NCI-H2081 treated with DMSO at 0.1 percent for 48 hours (cell line): ENCODE measurements at regions not wholly inside any gene's neighbourhood (a gene's known extent, or its start where the extent isn't known, plus 50 kb on each side); places are given as distances from the start of the nearest gene placed in this dataset.

Source experiments
- DNase-seq: peaks from one replicate; lab custom pipeline; 2025; lab: John Stamatoyannopoulos, UW

DNA sequence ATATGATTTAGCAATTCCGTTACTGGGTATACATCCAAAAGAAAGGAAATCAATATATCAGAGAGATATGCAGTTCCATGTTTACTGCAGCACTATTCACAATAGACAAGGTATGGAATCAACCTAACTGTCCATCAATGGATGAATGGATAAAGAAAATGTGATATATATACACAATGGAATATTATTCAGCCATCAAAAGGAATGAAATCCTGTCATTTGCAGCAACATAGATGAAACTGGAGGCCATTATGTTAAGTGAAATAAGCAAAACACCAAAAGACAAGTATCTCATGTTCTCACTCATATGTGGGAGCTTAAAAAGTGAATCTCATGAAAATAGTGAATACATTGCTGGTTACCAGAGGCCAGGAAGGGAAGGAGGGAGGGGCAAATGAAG is 390.8 kb downstream of the ZFHX3 start:
- DNase-seq: no peak

DNA sequence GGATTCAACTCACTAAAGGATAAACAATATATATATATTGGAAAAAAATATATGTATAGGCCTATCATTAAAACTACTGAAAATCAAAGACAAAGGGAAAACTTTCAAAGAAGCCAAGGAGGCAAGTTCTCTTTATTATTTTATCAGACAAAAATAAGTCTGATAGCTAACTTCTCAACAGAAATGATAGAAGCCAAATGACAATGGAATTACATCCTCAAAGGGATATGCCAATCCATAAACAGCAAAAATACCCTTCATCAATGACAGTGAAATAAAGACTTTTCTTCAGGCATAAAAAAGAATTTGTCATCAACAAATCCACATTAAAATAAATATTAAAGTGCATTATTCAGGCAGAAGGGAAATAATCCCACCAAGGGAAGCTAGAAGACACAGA is 393.4 kb downstream of the ZFHX3 start:
- no peak for DNase-seq

DNA sequence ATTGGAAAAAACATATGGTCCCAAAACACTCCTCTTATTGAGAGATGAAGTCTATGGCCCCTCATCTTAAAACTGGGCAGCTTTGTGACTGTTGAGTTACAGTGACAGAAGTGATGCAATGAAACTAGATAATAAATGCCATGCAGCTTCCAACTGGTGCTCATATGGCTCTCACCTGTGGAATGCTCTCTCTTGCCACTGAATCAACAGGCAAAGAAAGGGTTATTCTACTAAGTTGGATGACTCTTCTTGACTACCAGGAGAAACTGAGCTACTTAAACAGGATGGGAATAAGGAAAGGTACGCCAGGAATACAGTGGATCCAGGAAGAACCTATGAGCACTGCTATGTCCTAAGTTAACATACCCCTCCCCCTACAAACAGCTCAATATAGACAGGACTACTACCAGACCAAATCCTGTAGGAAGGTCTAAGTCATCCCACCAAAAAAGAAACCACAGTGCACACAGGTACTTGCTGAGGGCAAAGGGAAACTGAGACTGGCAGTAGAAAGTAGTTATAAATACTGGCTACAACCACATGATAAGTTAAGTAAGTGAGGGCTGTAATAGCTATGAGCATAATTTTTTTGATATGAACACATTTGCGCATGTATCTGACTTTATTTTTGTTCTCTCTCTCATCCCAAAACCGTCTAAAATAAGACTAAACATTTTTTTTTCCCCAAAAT is 398.5 kb downstream of the ZFHX3 start:
- no peak for DNase-seq

GRCh38 chr16:72646615-72647014 is 401.3 kb downstream of the ZFHX3 start:
- DNase-seq: no peak

DNA sequence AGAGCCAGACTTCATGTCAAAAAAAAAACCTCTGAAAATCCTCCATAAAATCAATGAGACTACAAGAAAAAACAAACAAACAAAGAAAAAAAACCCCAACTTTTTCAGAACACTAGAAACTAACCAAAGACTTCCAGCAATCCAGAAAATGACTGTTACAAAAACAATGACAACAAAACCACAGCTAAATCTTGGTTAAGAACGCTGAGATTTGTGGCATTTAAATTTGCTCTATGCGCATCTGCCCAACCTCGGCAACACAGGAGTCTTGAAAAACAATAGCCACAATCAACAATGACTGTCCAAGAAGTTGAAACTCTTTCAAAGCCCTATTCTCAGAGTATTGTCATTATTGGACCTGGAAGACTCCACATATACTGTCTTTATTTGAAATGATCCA is 402.4 kb downstream of the ZFHX3 start:
- no peak for DNase-seq

GRCh38 chr16:72644911-72645310 is 403.0 kb downstream of the ZFHX3 start:
- DNase-seq: no peak

DNA sequence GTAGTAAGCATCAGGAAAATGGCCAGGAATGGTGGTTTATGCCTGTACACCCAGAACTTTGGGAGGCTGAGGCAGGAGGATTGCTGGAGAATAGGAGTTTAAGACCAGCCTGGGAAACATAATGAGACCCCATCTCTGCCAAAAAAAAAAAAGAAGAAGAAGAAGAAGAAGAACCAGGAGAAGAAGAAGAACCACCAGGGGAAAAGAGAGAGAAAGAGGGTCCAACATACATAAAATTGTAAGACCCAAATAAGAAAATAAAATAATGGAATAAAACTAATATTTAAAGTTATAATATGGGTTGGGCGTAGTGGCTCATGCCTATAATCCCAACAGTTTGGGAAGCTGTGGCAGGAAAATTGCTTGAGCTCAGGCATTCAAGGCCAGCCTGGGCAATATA is 408.4 kb downstream of the ZFHX3 start:
- no peak for DNase-seq

DNA sequence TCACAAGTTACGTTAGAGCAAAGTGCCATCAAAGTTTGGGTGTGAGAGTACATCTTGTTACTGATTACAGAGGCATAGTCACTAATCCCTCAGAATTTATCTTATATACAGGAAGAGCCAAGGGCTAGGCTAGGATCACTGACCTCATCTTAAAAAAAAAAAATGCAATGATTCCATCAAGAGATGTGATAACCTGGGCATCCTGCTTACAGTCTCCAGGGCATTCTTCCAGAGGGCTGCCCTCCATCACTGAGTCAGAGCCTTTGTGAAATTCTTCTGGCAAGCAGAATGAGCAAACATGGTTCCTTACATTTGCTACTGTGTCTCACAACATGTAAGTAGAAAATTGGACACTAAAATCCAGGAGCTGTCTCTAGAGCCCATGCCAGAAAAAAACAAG is 410.6 kb downstream of the ZFHX3 start:
- DNase-seq: no peak

- DNase-seq: no peak
Observed at GRCh38 chr16:72635694-72636093, 412.2 kb downstream of the ZFHX3 start.

- DNase-seq: no peak
Observed at GRCh38 chr16:72635104-72635503, 412.8 kb downstream of the ZFHX3 start.

DNA sequence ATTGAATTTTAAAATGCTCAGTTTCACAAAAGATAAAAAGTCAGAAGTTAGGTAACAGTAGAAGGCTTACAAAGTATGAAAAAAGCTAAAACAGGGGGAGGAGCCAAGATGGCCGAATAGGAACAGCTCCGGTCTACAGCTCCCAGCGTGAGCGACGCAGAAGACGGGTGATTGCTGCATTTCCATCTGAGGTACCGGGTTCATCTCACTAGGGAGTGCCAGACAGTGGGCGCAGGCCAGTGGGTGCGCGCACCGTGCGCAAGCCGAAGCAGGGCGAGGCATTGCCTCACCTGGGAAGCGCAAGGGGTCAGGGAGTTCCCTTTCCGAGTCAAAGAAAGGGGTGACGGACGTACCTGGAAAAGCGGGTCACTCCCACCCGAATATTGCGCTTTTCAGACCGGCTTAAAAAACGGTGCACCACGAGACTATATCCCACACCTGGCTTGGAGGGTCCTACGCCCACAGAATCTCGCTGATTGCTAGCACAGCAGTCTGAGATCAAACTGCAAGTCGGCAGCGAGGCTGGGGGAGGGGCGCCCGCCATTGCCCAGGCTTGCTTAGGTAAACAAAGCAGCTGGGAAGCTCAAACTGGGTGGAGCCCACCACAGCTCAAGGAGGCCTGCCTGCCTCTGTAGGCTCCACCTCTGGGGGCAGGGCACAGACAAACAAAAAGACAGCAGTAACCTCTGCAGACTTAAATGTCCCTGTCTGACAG is 420.6 kb downstream of the ZFHX3 start:
- peak; percentile 1 for DNase-seq

DNA sequence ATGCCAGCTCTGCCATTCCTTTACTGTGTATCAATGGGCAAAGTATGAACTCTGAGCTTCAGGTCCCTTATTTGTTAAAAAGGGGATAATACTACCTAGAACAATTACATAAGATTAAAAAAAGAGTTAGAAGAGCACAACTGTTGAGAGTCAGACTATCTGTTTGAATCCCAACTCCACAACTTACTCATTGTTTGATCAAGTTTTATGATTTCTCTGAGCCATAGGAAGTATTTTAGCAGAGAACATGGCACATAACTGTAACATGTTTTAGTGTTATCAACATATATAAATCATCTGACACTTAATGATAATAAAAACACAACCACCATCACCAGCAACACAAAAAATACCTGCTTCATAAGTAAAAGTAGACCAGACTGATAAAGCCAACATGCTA is 421.3 kb downstream of the ZFHX3 start:
- no peak for DNase-seq

GRCh38 chr16:72621651-72622050 is 426.3 kb downstream of the ZFHX3 start:
- no peak for DNase-seq

DNA sequence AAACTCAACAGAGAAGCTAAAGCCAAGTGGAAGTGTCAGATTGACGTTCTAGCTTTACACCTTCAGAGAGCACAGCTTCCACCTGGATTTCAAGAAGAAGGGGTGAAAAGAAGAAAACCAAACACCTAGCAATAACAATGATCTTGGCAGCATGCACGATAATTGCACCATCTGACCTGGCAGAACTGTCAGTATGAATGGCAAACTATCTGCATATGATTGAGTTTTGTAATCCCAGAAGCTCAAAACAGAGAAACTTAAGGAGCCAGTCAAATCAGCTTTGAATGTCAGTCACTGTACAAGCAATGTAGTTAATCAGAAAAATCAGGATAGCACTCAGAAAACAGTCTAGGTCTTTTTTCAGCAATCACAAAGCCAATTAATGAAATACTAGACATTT is 427.1 kb downstream of the ZFHX3 start:
- DNase-seq: no peak

GRCh38 chr16:72620348-72620747 is 427.6 kb downstream of the ZFHX3 start:
- DNase-seq: no peak

DNA sequence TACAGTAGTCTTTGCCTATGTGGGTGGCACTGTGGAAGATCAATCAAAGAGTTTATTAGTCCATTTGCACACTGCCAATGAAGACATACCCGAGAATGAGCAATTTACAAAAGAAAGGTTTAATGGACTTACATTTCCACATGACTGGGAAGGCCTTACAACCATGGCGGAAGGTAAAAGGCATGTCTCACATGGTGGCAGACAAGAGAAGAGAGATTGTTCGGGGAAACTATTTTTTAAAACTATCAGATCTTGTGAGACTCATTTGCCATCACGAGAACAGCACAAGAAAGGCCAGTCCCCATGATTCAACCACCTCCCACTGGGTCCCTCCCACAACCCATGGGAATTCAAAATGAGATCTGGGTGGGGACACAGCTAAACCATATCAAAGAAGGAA is 432.1 kb downstream of the ZFHX3 start:
- DNase-seq: no peak

DNA sequence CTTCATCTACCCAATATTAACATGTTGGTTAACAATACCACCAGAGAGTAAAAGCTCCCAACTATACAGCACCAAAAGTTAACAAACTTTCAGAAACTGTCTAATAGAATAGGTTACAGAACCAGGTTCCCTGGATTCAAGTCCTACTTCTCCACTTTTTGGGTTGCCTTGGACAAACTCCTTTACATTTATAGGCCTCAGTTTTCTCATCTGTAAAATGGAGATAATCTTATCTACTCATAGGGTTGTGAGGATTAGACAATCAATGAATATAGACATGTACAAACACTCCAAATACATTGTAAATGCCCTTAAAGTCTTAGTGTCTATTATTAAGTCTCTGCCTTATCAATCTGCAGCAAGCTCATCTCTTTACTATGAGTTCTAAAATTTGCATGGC is 435.2 kb downstream of the ZFHX3 start:
- DNase-seq: no peak

- no peak for DNase-seq
Observed at GRCh38 chr16:72612256-72612655, 435.7 kb downstream of the ZFHX3 start.

GRCh38 chr16:72609933-72610332 is 438.0 kb upstream of the PMFBP1 start:
- no peak for DNase-seq

- DNase-seq: no peak
Observed at GRCh38 chr16:72609066-72609465, 437.1 kb upstream of the PMFBP1 start.

- DNase-seq: no peak
Observed at GRCh38 chr16:72604375-72604774, 432.4 kb upstream of the PMFBP1 start.

- no peak for DNase-seq
Observed at GRCh38 chr16:72602499-72602898, 430.5 kb upstream of the PMFBP1 start.

DNA sequence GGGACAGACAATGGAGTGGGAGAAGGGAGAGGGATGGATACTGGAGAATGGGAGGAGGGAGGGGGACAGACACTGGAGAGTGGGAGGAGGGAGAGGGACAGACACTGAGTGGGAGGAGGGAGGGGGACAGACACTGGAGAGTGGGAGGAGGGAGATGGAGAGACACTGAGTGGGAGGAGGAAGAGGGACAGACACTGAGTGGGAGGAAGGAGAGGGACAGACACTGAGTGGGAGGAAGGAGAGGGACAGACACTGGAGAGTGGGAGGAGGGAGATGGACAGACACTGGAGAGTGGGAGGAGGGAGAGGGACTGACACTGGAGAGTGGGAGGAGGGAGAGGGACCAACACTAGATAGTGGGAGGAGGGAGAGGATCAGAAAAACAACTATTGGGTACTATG is 426.7 kb upstream of the PMFBP1 start:
- DNase-seq: no peak

DNA sequence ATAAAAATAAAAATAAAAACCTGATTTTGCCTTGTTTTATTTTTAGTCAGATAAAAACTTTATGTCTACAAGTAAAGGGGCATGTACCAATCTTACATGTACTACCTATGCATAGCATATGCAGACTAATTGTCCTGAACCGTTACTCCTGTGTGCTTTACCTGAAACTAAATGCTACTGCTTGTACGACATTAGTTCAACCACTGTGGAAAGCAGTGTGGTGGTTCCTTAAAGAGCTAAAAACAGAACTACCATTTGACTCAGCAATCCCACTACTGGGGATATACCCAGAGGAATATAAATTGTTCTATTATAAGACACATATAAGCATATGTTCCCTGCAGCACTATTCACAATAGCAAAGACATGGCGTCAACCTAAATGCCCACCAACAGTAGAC is 426.0 kb upstream of the PMFBP1 start:
- no peak for DNase-seq
